GM12874 (cell line): ENCODE measurements at regions not wholly inside any gene's neighbourhood (a gene's known extent, or its start where the extent isn't known, plus 50 kb on each side); places are given as distances from the start of the nearest gene placed in this dataset.

Source experiments
- CTCF ChIP-seq: IDR thresholded peaks from 2 replicates; pipeline ENCODE4 v1.5.1; 2011; ENCODE audit warnings: low read depth, mild to moderate bottlenecking, control low read depth, low read length, moderate library complexity; ENCODE audit not compliant: insufficient read depth

- no peak for TF ChIP-seq CTCF
Measured at GRCh38 chr6:100166956-100167355, 172.9 kb upstream of the MCHR2 start.

GRCh38 chr6:100165442-100165841, 171.4 kb upstream of the MCHR2 start:
- no peak for TF ChIP-seq CTCF

DNA sequence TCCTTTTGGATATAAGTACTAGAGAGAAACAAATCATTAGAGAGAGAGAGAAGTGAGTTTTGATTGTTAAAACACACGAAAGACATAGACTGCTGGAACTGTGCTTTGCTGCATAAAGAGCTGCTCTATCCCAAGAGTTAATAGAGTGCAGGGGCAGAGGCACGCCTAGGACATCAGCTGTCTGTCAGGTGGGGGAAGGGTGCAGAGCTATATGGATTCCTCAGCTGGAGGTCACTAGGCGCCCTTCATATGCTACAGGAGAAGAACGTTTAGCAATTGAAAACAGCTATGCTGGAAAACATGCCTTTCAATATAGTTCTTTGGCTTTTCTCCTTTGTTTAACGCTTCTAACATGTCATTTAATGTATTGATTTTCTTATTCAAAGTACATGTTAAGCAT, 169.0 kb upstream of the MCHR2 start:
- TF ChIP-seq CTCF = no peak

- no peak for TF ChIP-seq CTCF
Measured at GRCh38 chr6:100161782-100162365, 167.9 kb upstream of the MCHR2 start.

GRCh38 chr6:100160930-100161329, 166.9 kb upstream of the MCHR2 start:
- TF ChIP-seq CTCF = no peak

GRCh38 chr6:100155141-100155540, 161.1 kb upstream of the MCHR2 start:
- TF ChIP-seq CTCF = no peak

DNA sequence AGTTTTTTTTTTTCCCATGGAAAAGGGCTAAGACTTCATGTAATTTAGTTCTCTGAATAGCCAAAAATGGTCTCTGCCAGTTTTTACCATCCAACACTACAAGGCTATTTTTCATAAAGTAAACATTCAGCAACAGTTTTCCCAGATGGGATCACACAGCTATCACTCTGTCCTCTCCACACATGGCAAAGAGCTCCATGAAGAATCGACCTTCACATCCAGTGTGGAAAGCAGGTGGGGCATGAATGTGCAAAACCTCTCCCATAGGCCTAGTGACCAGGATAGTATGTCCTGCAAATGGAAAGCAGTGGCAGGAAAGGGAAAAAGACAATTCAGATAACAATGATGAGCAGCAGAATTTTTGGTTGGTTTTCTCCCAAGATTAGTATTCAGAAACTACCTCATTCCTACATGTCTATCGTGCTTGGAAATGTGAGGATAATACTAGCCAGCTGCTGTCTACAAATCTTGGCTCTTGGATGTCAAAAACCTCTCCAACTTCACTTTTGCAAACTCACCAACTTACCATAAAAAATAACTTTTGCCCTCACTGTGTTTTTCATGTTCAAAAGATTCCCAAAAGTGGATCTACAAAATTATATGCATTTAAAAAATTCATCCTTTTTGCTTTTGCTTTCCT, 159.7 kb upstream of the MCHR2 start:
- TF ChIP-seq CTCF = no peak

- TF ChIP-seq CTCF = no peak
Measured at GRCh38 chr6:100152201-100152600, 158.2 kb upstream of the MCHR2 start.
